PFSK-1 (cell line): ENCODE measurements at regions not wholly inside any gene's neighbourhood (a gene's known extent, or its start where the extent isn't known, plus 50 kb on each side); places are given as distances from the start of the nearest gene placed in this dataset.

Source experiments
- FOXP2 ChIP-seq: optimal IDR thresholded peaks from 2 replicates; pipeline ENCODE3; 2011; ENCODE audit warnings: borderline replicate concordance, control low read depth, inconsistent platforms; ENCODE audit not compliant: insufficient read depth; ENCODE audit errors: extremely low read length, extremely low read depth
- POLR2AphosphoS5 ChIP-seq: IDR thresholded peaks from 2 replicates; pipeline ENCODE4 v1.6.1; 2012; ENCODE audit warnings: low read depth, mild to moderate bottlenecking, control low read depth, low read length, moderate library complexity
- TAF1 ChIP-seq: IDR thresholded peaks from 2 replicates; pipeline ENCODE4 v1.6.1; 2012; ENCODE audit warnings: low read length, control low read depth, borderline replicate concordance; ENCODE audit not compliant: insufficient read depth
- TF ChIP-seq, protein P1 (sequence below), 2 experiments: IDR thresholded peaks; 2 replicates each; pipeline versions ENCODE4 v1.6.1 to v1.8.0; 2011 to 2012; ENCODE audit warnings: low read depth in 2 of 2, low read length in 2 of 2, control low read depth in 1 of 2, inconsistent platforms in 1 of 2, mild to moderate bottlenecking in 1 of 2, moderate library complexity in 1 of 2; ENCODE audit not compliant: insufficient read depth in 1 of 2

DNA sequence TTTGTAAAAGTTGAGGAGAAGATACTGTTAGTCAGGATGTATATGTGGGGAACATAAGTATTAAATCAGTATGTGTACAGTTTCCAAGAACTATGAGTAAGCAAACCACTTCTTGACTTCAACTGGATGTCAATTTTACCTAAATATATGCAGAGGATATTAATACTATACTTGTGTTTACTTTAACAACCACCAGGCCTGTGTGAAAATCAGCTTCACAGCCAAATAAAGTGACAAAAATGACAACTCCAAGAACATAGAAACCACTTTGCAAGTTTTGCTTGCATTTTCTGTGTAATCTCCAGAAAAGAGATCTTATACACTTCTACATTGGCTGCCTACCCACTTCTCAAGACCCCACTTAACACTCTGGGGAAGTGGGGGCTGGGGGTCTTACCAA lies 293.3 kb upstream of the RORA start:
- no peak for TF ChIP-seq TAF1
- TF ChIP-seq FOXP2: no peak
- TF ChIP-seq POLR2AphosphoS5: no peak
- TF ChIP-seq, protein P1, sequence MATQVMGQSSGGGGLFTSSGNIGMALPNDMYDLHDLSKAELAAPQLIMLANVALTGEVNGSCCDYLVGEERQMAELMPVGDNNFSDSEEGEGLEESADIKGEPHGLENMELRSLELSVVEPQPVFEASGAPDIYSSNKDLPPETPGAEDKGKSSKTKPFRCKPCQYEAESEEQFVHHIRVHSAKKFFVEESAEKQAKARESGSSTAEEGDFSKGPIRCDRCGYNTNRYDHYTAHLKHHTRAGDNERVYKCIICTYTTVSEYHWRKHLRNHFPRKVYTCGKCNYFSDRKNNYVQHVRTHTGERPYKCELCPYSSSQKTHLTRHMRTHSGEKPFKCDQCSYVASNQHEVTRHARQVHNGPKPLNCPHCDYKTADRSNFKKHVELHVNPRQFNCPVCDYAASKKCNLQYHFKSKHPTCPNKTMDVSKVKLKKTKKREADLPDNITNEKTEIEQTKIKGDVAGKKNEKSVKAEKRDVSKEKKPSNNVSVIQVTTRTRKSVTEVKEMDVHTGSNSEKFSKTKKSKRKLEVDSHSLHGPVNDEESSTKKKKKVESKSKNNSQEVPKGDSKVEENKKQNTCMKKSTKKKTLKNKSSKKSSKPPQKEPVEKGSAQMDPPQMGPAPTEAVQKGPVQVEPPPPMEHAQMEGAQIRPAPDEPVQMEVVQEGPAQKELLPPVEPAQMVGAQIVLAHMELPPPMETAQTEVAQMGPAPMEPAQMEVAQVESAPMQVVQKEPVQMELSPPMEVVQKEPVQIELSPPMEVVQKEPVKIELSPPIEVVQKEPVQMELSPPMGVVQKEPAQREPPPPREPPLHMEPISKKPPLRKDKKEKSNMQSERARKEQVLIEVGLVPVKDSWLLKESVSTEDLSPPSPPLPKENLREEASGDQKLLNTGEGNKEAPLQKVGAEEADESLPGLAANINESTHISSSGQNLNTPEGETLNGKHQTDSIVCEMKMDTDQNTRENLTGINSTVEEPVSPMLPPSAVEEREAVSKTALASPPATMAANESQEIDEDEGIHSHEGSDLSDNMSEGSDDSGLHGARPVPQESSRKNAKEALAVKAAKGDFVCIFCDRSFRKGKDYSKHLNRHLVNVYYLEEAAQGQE (IDR thresholded peaks at IDR 0.05; ENCODE audit: insufficient read depth in 1 of 2, low read depth in 2 of 2, low read length in 2 of 2): no peak
